Stomach (tissue), 4 donors: ENCODE measurements at regions not wholly inside any gene's neighbourhood (a gene's known extent, or its start where the extent isn't known, plus 50 kb on each side); places are given as distances from the start of the nearest gene placed in this dataset.

Experiments used
- POLR2A ChIP-seq, 4 donors: fragments of 450-650 bp; IDR thresholded peaks; one replicate each; pipeline ENCODE4 v1.6.1; 2016; ENCODE audit warnings: antibody characterized with exemption in 4 of 4, control low read depth in 2 of 4, mild to moderate bottlenecking in 1 of 4, moderate library complexity in 1 of 4
- POLR2AphosphoS5 ChIP-seq, 3 donors: sonication (generic); formaldehyde crosslinking; IDR thresholded peaks; one replicate each; pipeline ENCODE4 v1.6.1; 2016; ENCODE audit warnings: antibody characterized with exemption in 3 of 3
- TF ChIP-seq, protein P1 (sequence below), 7 experiments: fragments of 450-650 bp in 4 of 7; fragments of 200-600 bp in 3 of 7; sonication (generic) in 3 of 7; IDR thresholded peaks; one replicate each; pipeline ENCODE4 v1.5.1; 2016 to 2019; ENCODE audit warnings: antibody characterized with exemption in 7 of 7, control low read depth in 2 of 7, mild to moderate bottlenecking in 1 of 7

DNA sequence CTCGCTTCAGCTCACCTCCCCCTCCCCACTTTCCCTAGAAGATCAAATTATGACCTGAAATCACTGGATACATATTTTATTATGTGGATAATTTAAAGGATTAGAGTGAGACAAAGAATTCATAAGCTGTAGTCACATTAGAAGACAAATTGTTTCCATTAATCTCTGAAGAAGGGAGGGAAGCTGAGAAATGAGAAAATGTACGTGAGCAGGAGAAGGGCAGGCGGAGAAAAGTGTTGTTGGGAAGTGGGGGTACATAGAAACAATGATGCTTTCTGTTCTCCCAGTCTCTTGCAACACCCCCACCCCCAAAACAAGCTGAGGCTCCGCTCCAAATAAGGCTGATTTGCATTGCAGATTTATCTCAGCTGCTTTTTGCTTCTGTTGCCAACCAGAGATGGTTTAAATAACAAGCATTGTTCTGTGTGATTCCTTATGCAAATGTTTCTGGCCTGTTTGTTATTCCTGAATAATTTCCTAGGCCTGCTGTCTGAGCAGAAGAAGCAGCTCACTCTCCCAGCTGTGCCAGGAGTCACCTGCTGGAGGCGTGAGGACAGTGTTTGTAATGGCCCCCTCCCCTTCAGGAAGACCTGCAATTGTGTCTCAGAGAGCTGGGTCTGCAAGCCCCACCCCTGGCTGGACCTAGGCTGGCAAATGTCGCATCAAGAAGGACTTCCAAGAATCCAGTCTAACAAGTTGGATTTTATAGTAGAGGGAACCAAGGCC, 121.8 kb upstream of the TNR start:
- TF ChIP-seq POLR2A (IDR thresholded peaks at IDR 0.05) (no peak), POLR2AphosphoS5 (IDR thresholded peaks at IDR 0.05) (no peak)
- TF ChIP-seq, protein P1, sequence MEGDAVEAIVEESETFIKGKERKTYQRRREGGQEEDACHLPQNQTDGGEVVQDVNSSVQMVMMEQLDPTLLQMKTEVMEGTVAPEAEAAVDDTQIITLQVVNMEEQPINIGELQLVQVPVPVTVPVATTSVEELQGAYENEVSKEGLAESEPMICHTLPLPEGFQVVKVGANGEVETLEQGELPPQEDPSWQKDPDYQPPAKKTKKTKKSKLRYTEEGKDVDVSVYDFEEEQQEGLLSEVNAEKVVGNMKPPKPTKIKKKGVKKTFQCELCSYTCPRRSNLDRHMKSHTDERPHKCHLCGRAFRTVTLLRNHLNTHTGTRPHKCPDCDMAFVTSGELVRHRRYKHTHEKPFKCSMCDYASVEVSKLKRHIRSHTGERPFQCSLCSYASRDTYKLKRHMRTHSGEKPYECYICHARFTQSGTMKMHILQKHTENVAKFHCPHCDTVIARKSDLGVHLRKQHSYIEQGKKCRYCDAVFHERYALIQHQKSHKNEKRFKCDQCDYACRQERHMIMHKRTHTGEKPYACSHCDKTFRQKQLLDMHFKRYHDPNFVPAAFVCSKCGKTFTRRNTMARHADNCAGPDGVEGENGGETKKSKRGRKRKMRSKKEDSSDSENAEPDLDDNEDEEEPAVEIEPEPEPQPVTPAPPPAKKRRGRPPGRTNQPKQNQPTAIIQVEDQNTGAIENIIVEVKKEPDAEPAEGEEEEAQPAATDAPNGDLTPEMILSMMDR (IDR thresholded peaks at IDR 0.05): no peak
